ENCODE measurements at regions not wholly inside any gene's neighbourhood (a gene's known extent, or its start where the extent isn't known, plus 50 kb on each side); places are given as distances from the start of the nearest gene placed in this dataset.
"Not testable (repeated sequence)": the region's sequence is repeated elsewhere in the genome, so short reads cannot be mapped to it uniquely, and the experiment has no call there.

GRCh38 chr13:53264751-53265385 is 236.3 kb downstream of the OLFM4 start:
- DNase-seq (ENCODE audit: low read depth in 4 of 4, low spot score in 2 of 4), result no peak

DNA sequence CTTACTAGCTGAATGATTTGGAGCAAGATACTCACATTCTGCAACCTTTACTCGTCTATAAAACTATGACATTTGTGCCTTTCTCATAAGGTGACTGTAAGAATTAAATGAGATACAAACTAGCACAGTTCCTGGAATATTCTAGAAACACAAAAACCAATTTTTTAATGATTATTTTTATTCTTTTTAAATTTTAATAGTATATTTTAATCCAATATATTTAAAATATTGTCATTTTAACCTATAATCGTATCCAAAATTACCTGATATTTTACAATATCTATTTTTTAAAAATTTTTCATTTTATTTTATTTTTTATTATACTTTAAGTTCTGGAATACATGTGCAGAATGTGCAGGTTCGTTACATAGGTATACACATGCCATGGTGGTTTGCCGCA is 238.1 kb downstream of the OLFM4 start:
- DNase-seq (ENCODE audit: low read depth in 4 of 4, low spot score in 2 of 4), result no peak

DNA sequence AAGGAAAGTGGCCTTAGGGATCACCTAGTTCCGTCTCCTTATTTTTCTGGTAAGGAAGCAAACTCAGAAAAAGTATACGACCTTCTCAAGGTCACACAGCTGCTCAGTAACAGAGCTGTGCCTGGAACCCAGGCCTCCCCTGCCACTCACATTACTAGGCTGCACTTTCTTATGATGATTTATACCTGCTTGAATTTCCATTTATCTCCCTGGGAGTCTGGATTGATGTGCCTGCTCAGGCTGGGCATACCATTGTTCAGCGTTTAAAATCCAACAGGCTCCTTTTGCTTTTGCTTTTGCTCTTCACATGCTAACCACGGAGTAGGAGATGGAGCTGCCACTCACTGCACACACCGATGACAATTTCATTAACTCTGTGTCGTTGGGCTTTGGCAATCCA is 241.0 kb downstream of the OLFM4 start:
- no peak for DNase-seq (ENCODE audit: low read depth in 4 of 4, low spot score in 2 of 4)

DNA sequence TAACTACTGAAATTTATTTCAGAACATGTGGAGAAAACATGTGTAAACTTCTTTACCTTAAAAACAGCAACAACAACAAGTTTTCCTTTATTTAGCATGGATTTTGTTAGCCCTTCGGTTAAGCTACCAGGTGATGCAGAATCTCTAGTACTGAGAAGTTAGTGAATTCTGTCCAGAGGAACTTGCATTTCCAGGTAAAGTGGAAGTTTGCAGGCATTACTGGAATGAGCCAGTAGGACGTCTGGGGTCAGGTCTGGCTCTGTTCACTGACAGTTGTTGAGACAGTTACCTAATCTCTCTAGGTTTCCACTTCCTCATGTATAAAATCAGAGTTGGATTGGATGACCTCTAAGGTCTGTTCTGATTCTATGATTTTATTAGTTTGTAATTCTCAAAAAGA is 244.3 kb downstream of the OLFM4 start:
- DNase-seq (ENCODE audit: low read depth in 4 of 4, low spot score in 2 of 4), result no peak

- no peak for DNase-seq (ENCODE audit: low read depth in 4 of 4, low spot score in 2 of 4)
Observed at GRCh38 chr13:53276265-53276664, 247.7 kb downstream of the OLFM4 start.

- DNase-seq (ENCODE audit: low read depth in 4 of 4, low spot score in 2 of 4), result no peak
Observed at GRCh38 chr13:53281677-53282076, 253.1 kb downstream of the OLFM4 start.

GRCh38 chr13:53285896-53286430 is 257.4 kb downstream of the OLFM4 start:
- no peak for DNase-seq (ENCODE audit: low read depth in 4 of 4, low spot score in 2 of 4)

GRCh38 chr13:53298396-53298795 is 269.8 kb downstream of the OLFM4 start:
- no peak for DNase-seq (ENCODE audit: low read depth in 4 of 4, low spot score in 2 of 4)

DNA sequence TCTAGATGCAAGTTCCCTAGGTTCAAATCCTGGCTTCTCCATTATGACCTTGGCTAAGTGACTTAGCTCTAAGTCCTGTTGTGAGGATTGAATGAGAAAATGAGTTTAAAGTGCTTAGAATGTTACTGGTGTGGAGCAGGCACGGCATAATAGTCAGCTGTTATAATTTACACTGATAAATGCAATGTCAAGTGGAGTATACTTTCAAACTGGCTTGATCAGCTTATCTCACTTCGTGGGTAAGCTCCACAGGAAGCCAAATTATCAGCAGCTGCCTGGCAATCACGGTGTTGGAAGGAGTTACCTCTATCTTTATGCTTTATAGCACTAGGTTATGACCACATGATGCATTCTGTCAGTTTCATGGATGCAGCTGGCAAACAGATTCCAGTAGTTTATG is 272.8 kb downstream of the OLFM4 start:
- DNase-seq (ENCODE audit: low read depth in 4 of 4, low spot score in 2 of 4), result no peak

GRCh38 chr13:53305419-53305818 is 276.8 kb downstream of the OLFM4 start:
- DNase-seq (ENCODE audit: low read depth in 4 of 4, low spot score in 2 of 4), result not testable (repeated sequence)

GRCh38 chr13:53310786-53311185 is 282.2 kb downstream of the OLFM4 start:
- DNase-seq (ENCODE audit: low read depth in 4 of 4, low spot score in 2 of 4), result no peak

DNA sequence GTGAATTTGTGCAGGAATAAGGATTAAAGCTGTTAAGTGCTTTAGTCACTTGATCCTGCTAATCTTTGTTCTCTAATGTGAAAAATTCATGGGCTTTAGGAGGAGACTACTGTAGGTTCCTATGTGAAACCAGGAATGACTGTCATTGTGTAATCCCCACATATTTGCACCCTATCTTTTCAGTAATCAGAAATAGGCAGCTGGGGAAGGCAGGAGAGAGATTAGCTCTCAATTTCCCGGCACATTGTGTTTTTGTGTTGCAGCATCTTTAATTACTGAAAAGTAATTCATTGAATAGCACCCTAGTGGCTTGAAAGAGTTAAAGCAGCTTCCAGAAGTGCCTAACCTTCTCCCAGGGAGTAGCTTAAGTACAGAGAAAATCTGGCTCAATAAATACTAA is 282.9 kb downstream of the OLFM4 start:
- DNase-seq (ENCODE audit: low read depth in 4 of 4, low spot score in 2 of 4), result no peak

GRCh38 chr13:53321296-53321801 is 292.7 kb downstream of the OLFM4 start:
- DNase-seq (ENCODE audit: low read depth in 4 of 4, low spot score in 2 of 4), result no peak

DNA sequence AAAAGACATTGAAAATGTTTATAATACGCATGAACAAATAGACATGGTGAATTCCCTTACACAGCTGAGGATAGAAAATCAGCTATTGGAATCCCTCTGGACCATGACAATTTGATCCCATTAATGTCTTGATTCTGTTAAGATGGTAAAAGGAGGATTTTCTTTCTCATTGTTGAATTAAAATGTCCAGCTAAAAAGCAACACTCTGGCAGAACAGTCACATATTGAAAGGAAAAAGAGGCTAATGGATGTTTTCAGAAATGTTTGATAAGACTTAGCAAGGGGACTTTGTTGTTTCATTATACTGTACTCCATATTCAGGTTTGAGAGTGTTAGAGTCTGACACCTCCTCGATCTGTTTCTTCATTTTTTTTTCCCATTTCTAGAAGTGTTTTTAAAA is 296.0 kb downstream of the OLFM4 start:
- DNase-seq (ENCODE audit: low read depth in 4 of 4, low spot score in 2 of 4), result no peak

GRCh38 chr13:53326716-53327115 is 298.1 kb downstream of the OLFM4 start:
- no peak for DNase-seq (ENCODE audit: low read depth in 4 of 4, low spot score in 2 of 4)

DNA sequence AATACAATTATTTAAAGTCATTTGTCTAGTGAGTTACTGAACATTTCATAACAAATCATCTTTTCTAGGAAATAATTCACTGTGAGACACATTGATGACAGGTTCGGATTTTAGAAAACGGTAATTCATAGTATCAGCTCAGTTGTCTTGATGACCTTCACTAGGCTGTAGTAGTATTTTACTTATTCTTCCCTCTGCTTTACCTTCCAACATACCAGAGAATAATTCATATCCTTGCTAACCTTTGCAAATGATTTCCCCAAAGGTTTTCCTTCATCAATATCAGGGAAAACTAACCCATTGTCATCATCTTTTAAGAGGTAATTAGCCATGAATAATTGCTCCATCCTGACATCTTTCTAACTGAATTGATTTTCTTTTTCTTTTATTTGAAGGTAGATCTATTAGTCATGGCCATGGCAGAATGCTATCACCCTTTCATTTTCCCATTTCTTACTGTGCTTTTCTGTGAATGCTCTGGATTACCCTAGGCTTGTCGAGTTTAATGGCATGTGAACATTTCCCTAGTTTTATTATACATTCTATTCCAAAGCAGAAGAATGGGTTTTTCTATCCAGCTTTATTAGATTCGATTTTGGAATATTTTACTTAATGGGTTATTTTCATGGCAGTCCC is 299.2 kb downstream of the OLFM4 start:
- no peak for DNase-seq (ENCODE audit: low read depth in 4 of 4, low spot score in 2 of 4)

GRCh38 chr13:53336441-53337160 is 308.0 kb downstream of the OLFM4 start:
- no peak for DNase-seq (ENCODE audit: low read depth in 4 of 4, low spot score in 2 of 4)

GRCh38 chr13:53338760-53339159 is 310.1 kb downstream of the OLFM4 start:
- no peak for DNase-seq (ENCODE audit: low read depth in 4 of 4, low spot score in 2 of 4)

- DNase-seq (ENCODE audit: low read depth in 4 of 4, low spot score in 2 of 4), result no peak
Observed at GRCh38 chr13:53340505-53341143, 312.0 kb downstream of the OLFM4 start.

GRCh38 chr13:53341144-53341510 is 312.5 kb downstream of the OLFM4 start:
- no peak for DNase-seq (ENCODE audit: low read depth in 4 of 4, low spot score in 2 of 4)
